GM18499 (cell line): ENCODE measurements at regions not wholly inside any gene's neighbourhood (a gene's known extent, or its start where the extent isn't known, plus 50 kb on each side); places are given as distances from the start of the nearest gene placed in this dataset.

Experiments used
- ATAC-seq: cut with Tn5 transposase; IDR thresholded peaks from one replicate; pipeline ENCODE4 v1.9.1; 2021; ENCODE audit warnings: moderate number of reproducible peaks; ENCODE audit not compliant: insufficient read depth, unreplicated experiment

DNA sequence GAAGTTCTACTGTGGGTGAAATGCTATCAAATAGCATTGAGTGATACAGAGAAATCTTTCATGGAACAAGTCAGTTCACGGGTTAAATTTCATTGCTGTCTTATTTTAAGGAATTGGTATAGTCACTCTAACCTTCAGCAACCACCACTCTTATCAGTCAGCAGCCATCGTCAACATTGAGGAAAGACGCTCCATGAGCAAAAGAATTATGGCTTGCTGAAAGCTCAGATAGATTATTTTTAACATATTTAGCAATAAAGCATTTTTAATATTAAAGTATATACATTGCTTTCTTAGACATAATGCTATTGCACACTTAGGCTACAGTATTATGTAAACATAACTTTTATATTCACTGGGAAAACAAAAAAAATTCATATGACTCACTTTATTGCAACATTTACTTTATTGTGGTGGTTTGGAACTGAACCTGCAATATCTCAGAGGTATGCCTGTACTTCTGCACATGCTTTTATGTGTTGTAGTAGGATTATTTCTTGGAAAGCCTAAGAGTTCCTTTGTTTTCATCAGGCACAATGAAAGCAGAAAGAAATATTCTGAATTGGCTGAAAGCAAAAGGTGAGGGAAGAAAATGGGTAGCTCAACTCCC lies 586.7 kb downstream of the GBA3 start:
- no peak for ATAC-seq

- no peak for ATAC-seq
These were observed 586.1 kb downstream of the GBA3 start for GRCh38 chr4:23278845-23279244.

GRCh38 chr4:23276076-23276475 lies 583.3 kb downstream of the GBA3 start:
- ATAC-seq: no peak

DNA sequence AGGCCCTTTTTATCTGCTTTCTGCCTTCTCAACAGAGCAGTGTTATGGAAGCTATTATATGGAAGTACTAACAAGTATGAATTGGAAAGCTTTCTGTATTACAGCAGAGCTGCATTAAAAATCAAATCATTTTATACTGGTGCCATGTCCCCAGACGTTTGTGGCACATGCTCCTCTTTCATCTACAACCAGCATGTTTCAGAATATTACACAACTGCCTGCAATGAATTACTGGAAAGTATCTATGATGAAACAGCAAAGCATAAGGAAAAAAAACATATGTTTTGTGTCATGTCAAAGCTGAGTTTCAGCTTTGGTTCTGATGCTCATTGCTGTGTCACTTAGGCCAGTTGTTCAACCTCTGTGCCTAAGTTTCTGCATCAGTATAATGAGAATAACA lies 576.8 kb downstream of the GBA3 start:
- ATAC-seq: no peak

DNA sequence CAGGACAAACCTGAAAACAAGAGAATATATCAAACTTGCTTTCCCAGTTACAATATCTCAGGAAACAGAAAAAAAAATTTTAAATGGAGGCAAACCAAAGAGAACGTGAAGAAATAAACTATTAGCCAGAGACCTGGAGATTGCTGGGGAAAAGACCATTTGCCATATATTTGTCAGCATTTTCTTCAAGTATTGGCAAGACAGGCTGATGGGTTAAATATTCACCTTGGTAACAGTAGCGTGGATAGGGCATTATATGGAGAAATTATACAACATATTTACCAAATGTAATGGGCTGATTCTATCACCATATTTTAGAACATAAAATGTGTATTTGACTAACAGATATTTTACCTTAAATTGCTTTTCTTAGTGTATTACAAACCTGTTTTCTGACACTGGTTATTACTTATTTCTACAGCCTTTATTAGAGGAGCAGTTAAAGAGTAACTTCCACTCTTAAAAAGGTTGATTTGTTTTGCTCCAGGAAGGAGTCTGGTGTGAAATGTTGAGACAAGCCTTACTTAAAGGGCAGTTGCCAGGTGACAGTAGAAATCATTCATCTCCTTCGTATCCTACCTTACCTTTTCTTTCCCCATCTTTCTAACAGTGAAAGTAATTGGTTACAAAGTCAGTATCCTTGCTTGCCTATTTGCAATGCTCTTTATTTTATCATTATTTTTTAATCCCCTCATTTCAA lies 575.5 kb downstream of the GBA3 start:
- no peak for ATAC-seq

DNA sequence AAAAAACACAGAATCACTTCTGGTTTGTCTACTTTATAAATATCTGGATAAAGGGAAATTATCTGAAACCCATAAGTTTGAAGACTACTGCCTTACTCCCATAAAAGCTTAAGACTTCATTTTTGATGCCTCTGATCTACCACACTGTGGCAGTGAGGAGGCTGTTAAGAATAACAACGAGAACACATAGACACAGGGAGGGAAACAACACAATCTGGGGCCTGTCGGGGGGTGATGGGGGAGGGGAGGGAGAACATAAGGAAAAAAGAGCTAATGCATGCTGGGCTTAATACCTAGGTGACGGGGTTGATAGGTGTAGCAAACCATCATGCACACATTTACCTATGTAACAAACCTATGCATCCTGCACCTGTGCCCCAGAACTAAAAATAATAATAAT lies 573.7 kb downstream of the GBA3 start:
- ATAC-seq: no peak

- ATAC-seq: no peak
These were observed 567.8 kb downstream of the GBA3 start for GRCh38 chr4:23260511-23260910.

DNA sequence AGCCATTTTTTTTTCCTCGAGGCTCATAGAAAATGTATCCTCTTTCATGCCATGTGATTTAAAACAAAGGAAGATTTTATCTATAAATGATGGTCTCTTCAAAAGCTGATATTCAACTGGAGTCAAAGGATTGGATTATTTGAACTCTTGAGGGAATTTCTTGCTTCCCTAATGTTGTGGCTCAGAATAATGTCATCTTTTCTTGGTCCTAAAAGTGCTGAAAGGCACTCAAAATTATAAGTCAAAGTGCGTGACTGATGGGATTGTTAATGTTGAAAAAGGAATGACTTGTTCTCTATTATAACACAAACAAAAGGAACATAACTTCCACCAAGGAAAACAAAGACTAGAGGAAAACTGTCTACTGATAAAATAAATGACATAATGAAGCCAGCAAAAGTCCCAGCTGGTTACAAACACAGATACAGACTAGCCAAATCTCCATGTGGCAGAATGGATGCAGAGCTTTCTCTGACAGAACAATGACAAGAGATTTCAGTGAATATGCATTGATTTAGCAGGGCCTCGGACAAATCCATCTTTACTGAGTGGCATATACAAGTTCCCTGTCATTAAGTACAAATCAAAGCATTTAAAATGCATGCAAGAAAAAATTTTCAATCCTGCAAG lies 552.6 kb downstream of the GBA3 start:
- ATAC-seq: no peak

DNA sequence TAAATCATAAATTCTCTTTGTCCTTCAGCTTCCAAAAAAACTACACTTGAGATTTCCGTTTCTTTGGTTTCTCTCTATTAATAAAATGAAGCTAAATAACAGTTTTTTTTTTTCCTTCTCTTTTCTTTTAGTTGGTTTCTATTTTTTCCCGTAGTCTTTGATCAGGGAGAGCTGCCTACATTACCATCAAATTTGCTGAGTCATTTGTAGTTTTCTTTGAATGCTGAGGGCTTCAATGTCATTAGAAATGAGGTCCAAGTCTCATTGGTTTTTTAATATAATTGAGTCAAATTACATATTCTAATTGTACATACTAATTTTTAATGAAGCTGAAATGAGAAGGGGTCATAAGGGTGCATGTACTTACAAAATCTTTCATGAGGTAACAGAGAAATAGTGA lies 550.2 kb downstream of the GBA3 start:
- ATAC-seq: no peak

GRCh38 chr4:23241408-23241807 lies 548.7 kb downstream of the GBA3 start:
- no peak for ATAC-seq

DNA sequence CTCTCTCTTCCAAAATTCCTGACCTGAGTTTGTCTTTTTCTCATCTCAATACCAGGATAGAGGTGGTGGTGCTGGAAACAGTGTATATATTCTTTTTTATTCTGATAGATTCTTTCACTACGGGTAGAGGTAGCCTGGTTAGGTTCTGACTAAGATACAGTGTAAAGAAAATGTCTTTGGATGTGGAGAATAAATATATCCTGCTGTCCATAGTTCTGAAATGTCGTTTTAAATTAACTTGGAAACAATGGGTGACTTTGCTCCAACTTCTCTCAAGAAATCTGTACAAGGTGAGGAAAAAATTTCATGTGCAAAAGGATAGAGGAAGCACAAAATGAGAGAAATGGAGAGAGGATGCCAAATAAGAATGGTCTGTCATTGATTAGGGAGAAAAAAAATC lies 546.1 kb downstream of the GBA3 start:
- ATAC-seq: no peak

DNA sequence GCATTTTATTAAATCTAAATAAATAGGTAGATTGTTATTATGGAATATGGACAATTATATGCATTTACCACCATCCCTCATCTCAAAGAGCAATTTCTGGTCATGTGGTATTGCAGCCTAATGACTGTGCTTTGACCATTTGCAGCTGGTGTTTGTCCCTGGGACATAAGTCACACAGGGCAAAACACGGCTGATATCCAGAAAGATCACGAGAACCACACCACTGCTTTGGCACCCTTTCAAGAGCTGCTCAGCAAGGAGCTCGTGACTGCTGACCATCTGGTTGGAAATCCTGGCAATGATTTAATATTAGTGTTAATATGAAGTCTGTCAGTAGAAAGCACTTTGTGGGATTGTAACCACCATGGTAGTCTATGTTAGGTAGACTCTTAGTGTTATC lies 545.0 kb downstream of the GBA3 start:
- ATAC-seq: no peak

- no peak for ATAC-seq
These were observed 543.1 kb downstream of the GBA3 start for GRCh38 chr4:23235628-23236390.

- ATAC-seq: no peak
These were observed 542.0 kb downstream of the GBA3 start for GRCh38 chr4:23234716-23235115.

- ATAC-seq: no peak
These were observed 541.3 kb downstream of the GBA3 start for GRCh38 chr4:23234018-23234417.

- no peak for ATAC-seq
These were observed 540.9 kb downstream of the GBA3 start for GRCh38 chr4:23233596-23233995.

- ATAC-seq: no peak
These were observed 540.2 kb downstream of the GBA3 start for GRCh38 chr4:23232987-23233386.

DNA sequence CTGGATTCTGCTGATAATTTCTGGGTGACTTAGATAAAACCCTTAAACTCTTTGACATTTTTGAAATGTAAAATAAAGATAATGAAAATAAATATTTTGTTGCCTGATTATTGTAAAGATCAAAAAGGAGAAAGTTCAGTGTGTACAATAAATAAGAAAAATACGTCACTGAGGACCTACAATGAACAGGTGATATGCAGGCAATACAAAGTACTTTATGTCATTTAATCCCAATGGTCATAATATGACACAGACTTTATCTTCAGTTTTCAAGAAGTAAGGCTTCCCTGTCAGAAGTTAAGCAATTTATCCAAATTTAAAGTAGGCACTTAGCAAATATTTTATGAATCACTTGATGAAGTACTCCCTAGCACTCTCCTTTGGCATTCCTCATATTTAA lies 532.8 kb downstream of the GBA3 start:
- ATAC-seq: no peak

GRCh38 chr4:23224684-23225420 lies 532.1 kb downstream of the GBA3 start:
- no peak for ATAC-seq

GRCh38 chr4:23220911-23221310 lies 528.2 kb downstream of the GBA3 start:
- no peak for ATAC-seq
